ENCODE measurements at regions not wholly inside any gene's neighbourhood (a gene's known extent, or its start where the extent isn't known, plus 50 kb on each side); places are given as distances from the start of the nearest gene placed in this dataset.

DNA sequence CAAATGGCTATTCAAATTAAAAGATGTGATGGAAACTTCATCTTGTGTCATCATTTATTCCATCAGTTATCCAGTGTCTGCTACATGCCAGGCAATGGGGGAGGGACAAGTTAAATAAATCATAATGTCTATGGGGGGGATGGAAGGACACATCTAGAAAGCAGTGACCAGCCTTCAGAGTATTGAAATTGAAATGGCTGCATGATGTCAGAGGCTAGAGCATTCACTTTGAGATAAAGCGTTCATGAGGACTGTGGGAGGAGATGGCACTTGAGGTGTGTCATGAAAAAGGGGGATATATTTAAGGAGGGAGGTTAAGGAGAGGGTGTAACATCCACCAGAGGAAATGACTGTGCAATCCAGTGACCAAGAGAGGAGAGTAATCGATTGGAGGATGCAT lies 50.6 kb downstream of the SLIT2 start:
- DNase-seq (ENCODE audit: low read depth, low spot score): no peak

GRCh38 chr4:20305976-20306375 lies 54.3 kb downstream of the SLIT2 start:
- DNase-seq (ENCODE audit: low read depth, low spot score): no peak

DNA sequence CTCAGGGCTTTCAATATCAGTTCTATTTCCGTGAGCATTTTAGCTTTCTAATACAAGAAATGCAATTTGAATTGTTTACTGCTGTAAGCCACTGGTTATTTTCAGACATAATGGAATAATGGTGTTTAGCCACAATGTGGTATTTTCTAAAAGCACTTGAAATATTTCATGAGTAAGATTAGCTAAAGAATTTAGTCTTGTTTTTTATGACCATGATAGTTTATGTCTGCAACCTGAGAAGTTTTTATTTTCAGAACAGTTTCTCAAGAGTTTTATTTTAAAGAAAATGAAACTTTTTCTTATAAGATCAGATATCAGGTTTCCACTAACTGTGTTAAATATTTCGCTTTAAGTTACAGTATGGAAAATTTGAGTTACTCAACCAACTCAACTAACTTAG lies 60.2 kb downstream of the SLIT2 start:
- DNase-seq (ENCODE audit: low read depth, low spot score): no peak

GRCh38 chr4:20313237-20314030 lies 61.7 kb downstream of the SLIT2 start:
- no peak for DNase-seq (ENCODE audit: low read depth, low spot score)

- DNase-seq (ENCODE audit: low read depth, low spot score): no peak
Measured at GRCh38 chr4:20317424-20317985, 65.8 kb downstream of the SLIT2 start.

DNA sequence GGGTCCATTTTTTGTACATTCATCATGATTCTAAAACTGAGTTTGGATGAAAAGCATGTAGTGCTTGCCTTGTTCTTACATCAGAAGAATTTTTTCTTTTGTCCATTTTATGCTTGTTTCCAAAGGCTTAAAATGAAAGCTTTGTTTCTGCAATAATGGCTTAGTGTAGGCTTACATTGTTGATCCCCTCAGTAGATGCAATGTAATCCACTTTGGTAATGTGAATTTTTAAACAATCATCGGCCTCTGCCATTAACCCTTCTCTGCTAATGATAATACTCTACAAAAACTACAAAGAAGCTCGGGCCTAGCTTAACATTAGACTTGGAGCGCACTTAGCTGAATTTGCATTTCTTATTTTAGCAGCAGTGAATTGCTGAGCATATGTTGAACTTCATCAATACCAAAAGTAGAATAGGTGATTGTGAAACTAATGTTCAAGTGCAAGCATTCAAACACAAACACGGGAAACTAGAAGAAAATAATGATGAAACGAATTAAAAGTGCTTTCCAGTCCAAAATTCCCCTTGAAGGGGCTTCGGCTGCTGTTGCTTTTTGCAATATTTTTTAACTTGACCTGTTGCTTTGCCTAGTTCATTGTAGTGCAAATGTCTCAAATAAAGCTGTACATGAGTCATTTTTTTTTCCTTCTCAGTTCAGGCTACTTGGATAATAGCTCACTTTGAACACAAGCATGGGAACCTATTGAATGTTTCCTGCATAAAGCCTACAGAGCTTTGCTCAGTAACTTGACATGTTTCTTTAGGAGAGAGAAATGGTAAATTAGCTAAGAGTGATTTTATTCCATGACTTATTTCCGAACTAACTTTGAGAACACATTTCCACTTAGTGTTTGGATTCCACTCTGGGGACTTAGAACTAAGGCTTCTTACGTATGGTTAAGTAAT lies 66.5 kb downstream of the SLIT2 start:
- no peak for DNase-seq (ENCODE audit: low read depth, low spot score)

GRCh38 chr4:20318909-20319277 lies 67.2 kb downstream of the SLIT2 start:
- no peak for DNase-seq (ENCODE audit: low read depth, low spot score)

DNA sequence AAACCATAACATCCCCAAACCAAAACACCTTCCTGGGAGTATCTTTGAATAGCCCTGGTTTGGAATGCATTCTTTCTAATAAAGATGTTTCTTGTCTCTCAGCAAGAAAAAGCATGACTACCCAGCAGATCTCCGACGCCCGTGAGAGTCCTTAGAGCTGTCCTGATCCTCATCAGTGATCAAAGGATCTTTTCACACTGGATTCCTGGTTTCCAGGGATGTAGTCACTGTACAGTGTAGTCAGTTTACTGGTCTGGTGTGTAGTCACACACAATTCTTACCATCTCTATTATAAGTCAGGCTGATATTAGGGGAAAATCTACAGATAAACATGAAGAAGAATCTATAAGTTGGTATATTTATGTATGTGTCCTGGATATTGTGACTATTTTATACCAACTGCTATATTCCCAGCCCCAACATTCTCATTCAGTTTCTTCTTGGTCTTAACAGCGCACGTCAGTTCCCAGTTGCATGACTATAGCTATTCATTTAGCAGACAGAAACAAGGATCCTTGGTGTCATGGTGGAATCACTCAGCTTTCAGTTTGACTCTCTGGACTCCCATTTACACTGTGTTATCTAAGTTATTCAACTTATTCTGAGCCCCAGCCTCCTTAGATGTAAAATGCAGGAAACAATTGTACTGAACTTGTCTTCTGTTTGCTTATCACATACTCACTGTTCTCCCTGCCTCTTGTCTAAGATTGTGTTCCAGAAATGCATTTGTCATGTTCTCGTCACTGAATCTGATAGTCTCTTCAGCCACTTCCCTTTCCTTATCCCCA lies 68.3 kb downstream of the SLIT2 start:
- no peak for DNase-seq (ENCODE audit: low read depth, low spot score)

- DNase-seq (ENCODE audit: low read depth, low spot score): no peak
Measured at GRCh38 chr4:20323991-20324390, 72.3 kb downstream of the SLIT2 start.

DNA sequence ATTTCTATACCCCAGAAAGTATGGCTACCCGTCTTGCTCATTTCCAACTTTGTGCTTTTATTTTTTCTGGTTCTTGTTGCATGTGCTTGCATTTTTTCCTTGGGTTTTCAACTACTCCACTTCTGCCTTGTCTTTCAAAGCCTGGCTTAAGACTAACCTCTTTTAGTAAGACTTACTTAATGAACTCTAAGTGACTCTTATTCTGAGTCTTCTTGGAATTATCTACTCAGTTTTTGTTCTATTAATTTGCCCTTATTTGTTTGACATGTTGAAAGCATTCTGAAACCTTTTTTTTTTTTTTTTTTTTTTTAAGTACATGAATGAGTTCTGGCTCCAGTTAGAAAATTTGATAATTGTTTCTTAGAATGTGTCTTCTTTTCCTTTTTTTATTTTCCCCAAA lies 74.8 kb downstream of the SLIT2 start:
- DNase-seq (ENCODE audit: low read depth, low spot score): no peak

GRCh38 chr4:20326977-20327376 lies 75.3 kb downstream of the SLIT2 start:
- no peak for DNase-seq (ENCODE audit: low read depth, low spot score)

DNA sequence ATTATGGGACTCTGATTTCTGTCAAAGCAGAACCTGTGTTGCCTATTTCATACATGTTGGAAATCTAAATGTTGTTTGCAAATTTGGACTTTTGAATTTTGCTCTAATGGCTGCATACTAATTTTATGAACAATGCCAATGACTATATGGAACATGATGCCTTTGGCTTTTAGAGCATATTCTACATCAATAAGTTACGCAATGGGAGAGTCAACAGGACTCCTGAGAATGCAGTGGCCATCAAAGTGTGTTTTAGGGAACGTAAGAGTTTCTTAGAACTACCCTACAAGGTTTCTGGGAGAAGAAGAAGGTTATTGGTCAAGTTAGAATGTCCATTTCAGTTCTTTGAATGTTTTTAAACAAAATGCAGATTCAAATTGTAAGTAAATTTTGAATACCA lies 76.1 kb downstream of the SLIT2 start:
- DNase-seq (ENCODE audit: low read depth, low spot score): no peak

DNA sequence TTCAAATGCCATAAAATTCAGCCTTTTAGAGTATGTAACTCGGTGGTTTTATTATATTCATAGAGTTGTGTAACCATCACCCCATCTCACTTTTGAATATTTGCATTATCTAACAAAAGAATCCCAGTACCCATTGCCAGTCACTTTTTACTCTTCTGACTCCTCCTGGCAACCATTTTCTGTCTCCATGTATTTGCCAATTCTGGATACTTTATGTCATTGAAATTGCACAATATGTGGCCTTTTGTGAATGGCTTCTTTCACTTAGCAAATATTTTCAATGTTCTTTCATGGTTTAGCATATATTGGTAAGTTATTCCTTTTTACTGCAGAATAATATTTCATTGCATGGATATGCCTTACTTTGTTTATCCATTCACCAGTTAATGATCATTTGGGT lies 79.9 kb downstream of the SLIT2 start:
- no peak for DNase-seq (ENCODE audit: low read depth, low spot score)

DNA sequence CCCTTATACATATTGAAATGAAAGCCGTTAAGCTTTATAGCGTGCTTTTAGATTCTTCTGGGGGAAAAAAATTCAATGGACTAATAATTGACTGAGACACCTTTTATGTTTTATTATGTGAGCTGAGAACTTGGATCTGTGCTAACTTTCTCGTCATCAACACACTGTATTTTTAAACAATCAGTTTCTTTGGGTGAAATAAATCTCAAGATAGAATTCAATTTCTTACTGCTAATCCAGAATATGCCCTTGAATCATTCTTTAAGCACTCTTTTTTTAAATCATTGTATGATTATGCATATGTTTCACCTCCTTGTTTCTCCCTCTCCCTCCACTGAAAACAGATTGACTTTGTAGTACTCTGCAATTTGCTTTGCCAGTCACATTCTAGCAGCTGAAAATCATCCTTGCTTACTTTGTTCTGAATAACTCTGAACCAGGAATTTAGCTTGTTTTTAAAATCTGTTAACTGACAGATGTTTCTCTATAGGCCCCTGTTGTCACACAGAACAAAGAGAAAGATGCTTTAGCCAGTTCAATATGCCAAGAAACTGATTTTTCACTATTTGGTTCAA lies 81.5 kb downstream of the SLIT2 start:
- DNase-seq (ENCODE audit: low read depth, low spot score): no peak

DNA sequence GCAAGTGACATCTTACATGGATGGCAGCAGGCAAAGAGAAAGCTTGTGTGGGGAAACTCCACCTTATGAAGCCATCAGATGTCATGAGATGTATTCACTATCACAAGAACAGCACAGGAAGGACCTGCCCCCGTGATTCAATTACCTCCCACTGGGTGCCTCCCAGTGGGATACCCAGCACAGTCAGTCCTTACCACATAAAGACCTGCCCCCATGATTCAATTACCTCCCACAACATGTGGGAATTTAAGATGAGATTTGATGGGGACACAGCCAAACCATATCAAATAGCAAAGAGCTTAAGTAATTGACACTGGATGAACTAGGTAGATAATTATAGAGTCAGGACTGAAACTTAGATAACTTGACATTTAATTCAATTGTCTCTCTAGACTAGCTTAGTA lies 85.6 kb downstream of the SLIT2 start:
- peak; percentile 31 for DNase-seq (ENCODE audit: low read depth, low spot score)

- no peak for DNase-seq (ENCODE audit: low read depth, low spot score)
Measured at GRCh38 chr4:20338841-20339240, 87.1 kb downstream of the SLIT2 start.

- DNase-seq (ENCODE audit: low read depth, low spot score): no peak
Measured at GRCh38 chr4:20341134-20341738, 89.5 kb downstream of the SLIT2 start.

GRCh38 chr4:20347531-20347930 lies 95.8 kb downstream of the SLIT2 start:
- no peak for DNase-seq (ENCODE audit: low read depth, low spot score)

DNA sequence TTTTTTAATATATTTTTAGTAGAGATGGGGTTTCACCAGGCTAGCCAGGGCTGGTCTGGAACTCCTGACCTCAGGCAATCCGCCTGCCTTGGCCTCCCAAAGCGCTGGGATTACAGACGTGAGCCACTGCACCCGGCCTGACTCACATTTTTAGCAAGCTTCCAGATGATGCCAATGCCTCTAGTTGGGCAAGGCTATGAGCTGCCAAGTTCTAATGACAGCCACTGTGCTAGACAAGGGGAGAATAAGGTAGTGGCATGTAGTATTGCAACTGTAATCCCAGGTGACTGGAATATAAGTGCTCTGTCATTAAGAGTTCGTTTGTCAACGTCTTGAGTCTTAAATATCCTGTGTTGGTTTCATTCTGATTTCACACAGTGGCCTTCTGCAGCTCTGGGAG lies 96.7 kb downstream of the SLIT2 start:
- DNase-seq (ENCODE audit: low read depth, low spot score): no peak

GRCh38 chr4:20351360-20352162 lies 99.9 kb downstream of the SLIT2 start:
- no peak for DNase-seq (ENCODE audit: low read depth, low spot score)

All from smooth muscle cell of the brain vasculature (primary cell).